PC-9 (cell line): ENCODE measurements at regions not wholly inside any gene's neighbourhood (a gene's known extent, or its start where the extent isn't known, plus 50 kb on each side); places are given as distances from the start of the nearest gene placed in this dataset.

ENCODE experiments used
- CTCF ChIP-seq: fragments of 200-600 bp; sonication (generic); conservative IDR thresholded peaks from 2 replicates; pipeline ENCODE4 v1.6.1; 2017; ENCODE audit warnings: mixed run types, antibody characterized with exemption, mild to moderate bottlenecking, moderate library complexity
- EZH2 ChIP-seq: fragments of 200-600 bp; sonication (generic); IDR thresholded peaks from 2 replicates; pipeline ENCODE4 v1.8.0; 2017; ENCODE audit warnings: antibody characterized with exemption, low read depth

- no peak for TF ChIP-seq CTCF
- no peak for TF ChIP-seq EZH2
Measured at GRCh38 chr2:163157891-163158496, 319.4 kb upstream of the KCNH7 start.
